ENCODE measurements at regions not wholly inside any gene's neighbourhood (a gene's known extent, or its start where the extent isn't known, plus 50 kb on each side); places are given as distances from the start of the nearest gene placed in this dataset.

DNA sequence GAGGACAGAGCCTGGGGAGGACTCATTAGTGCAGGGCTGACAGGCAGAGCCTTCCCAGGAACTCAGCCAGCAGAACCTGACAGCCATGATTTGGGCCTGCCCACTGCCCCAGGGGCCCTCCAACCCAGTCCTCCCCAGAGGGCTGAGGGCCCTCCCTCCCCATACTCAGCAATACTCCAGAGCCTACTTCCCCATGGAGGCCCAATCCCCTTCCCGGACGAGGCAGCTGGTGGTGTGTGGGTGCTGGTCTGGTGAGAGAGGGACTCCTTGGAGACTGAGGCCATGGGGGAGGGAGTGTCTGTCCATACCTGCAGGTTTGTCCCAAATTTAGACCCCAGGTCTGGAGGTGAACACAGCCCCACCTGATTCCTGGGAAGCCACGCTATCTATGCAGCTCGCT lies 120.9 kb upstream of the MLN start:
- no peak for DNase-seq (ENCODE audit: low read depth)

- DNase-seq (ENCODE audit: low read depth): no peak
These were observed 120.2 kb upstream of the MLN start for GRCh38 chr6:33923857-33924514.

- DNase-seq (ENCODE audit: low read depth): no peak
These were observed 117.9 kb upstream of the MLN start for GRCh38 chr6:33921745-33922144.

GRCh38 chr6:33918175-33918695 lies 114.4 kb upstream of the MLN start:
- DNase-seq (ENCODE audit: low read depth): no peak

- DNase-seq (ENCODE audit: low read depth): no peak
These were observed 111.3 kb upstream of the MLN start for GRCh38 chr6:33915134-33915533.

GRCh38 chr6:33914645-33915044 lies 110.8 kb upstream of the MLN start:
- no peak for DNase-seq (ENCODE audit: low read depth)

DNA sequence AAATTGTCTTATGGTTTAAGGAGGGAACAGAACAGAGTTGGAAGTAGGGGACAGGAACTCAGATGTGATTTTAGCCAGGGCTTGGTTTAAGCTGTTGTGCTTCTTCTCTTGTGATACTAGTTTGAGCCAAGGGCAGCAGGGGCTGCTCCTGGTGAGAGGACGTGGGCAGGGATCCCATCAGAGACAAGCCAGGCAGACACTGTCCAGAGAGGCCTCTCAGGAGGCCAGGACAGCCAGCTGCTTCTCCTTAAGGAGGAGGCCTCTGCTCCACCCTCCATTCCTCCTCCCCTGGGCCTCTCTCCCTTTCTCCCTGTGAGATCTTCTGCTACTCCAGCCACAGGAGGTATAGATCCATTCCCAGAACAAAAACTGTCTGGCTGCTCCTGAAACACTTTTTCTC lies 108.4 kb upstream of the MLN start:
- DNase-seq (ENCODE audit: low read depth): no peak

GRCh38 chr6:33911488-33911887 lies 107.7 kb upstream of the MLN start:
- DNase-seq (ENCODE audit: low read depth): no peak

GRCh38 chr6:33910594-33910993 lies 106.8 kb upstream of the MLN start:
- no peak for DNase-seq (ENCODE audit: low read depth)

DNA sequence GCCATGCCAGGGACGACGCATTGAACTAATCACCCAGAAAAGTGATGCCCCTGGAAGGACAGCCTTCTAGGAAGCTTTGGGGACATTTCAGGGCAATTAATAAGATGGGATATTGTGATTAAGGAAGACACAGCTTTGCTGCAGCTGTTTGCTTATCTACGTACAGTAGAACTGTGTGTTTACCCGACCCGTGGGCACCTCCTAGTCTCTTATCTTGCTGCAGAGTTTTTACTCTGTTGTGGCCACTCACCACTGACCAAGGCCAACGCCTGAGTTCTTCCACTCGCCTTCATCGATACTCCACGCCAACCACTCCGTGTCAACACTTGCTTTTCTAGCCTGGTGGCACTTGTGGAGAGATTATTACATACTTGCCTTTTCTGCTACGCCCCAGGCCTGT lies 105.9 kb upstream of the MLN start:
- DNase-seq (ENCODE audit: low read depth): no peak

DNA sequence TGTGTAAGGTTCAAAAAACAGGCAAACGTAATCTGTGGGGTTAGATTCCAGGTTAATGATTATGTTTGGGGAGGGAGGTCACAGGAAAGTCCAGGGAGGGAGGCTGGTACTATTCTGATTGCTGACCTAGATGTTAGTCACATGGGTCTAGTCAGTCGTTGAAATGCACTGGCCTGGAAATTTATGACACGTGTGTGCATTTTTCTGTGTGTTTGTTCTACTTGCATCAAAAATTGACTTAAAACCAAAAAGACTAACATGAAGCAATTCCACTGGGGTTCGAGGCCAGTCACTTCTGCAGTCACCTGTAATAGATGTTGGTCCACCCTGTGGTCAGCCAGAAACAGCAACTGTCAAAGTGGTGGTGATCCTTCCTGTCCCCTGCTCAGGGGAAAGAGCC lies 104.2 kb upstream of the MLN start:
- no peak for DNase-seq (ENCODE audit: low read depth)

DNA sequence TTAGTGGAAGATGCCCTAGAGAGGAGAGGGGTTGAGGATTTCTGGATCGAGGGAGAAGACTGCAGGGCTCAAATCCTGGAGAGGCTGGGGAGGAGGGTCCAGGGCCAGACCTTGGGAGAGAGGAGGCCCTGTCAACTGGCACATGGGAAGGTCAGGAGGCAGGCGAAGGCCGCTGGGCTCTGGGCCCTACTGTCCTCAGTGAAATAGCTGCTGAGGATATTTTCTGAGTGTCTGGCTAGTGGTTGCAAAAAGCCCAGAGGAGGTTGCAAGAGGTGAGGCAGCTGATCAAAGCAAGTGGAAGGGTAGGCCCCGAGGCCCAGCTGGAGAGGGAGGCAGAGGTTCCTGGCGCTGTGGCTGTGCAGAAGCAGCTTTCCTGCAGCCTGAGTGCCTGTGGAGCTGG lies 103.4 kb upstream of the MLN start:
- no peak for DNase-seq (ENCODE audit: low read depth)

DNA sequence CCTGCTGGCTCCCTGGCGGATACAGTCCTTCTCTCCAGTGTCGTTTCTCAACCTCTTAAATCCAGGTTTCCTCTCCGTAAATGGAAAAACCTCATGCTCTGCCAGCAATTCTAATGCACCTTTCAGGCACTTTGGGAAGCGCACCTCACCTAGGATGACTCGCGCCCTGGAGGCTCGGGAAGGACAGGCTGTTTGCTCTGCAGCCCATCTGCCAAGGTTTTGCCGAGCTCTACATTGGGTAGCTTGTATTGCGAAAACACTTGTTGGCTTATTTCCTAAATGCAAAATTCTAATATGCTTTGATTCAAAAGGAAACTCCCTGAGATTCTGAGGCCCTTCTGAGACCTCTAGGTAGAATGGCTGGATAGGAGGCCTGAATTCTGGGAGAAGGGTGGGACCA lies 102.6 kb upstream of the MLN start:
- no peak for DNase-seq (ENCODE audit: low read depth)

- no peak for DNase-seq (ENCODE audit: low read depth)
These were observed 101.3 kb upstream of the MLN start for GRCh38 chr6:33905071-33905609.

DNA sequence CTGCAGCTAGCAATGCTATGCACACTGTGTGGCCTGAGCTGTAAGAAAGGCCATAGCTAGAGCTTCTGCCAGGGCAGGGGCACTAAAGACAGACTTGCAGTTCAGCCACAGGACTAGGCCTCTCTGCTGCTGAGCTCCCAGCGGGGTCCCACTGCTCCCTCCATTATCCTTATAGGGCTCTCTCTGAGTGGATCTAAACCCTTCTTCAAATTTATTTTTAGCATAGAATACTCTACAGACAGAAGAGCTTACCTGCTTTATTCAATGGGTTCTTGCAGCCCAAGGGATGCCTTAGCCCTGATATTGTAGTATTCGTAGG lies 100.9 kb upstream of the MLN start:
- no peak for DNase-seq (ENCODE audit: low read depth)

- no peak for DNase-seq (ENCODE audit: low read depth)
These were observed 100.4 kb upstream of the MLN start for GRCh38 chr6:33904050-33904746.

DNA sequence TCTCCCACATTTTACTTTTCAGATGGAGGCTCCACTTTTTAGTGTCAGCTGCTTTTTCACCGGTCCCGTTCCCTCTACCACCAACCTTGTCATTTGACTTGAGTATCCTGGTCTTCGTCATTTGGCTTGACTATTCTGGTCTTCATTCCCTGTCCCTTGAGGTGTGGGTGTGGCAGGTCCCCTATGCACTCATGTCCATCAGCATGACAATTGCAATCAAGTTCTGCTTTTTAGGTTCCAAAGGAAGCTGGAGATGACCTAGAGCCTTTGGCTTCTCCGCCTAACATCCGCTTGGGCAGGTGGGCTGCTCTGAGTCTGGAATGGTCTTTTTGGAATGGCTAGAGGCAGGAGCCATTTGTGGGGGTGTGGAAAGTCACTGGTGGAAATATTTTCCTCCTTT lies 99.8 kb upstream of the MLN start:
- no peak for DNase-seq (ENCODE audit: low read depth)

GRCh38 chr6:33902457-33902853 lies 98.7 kb upstream of the MLN start:
- no peak for DNase-seq (ENCODE audit: low read depth)

GRCh38 chr6:33901822-33902456 lies 98.1 kb upstream of the MLN start:
- DNase-seq (ENCODE audit: low read depth): no peak

- no peak for DNase-seq (ENCODE audit: low read depth)
These were observed 95.0 kb upstream of the MLN start for GRCh38 chr6:33898771-33899170.

- DNase-seq (ENCODE audit: low read depth): no peak
These were observed 93.5 kb upstream of the MLN start for GRCh38 chr6:33897189-33897780.
